HUES48 (cell line): ENCODE measurements at regions not wholly inside any gene's neighbourhood (a gene's known extent, or its start where the extent isn't known, plus 50 kb on each side); places are given as distances from the start of the nearest gene placed in this dataset.

ENCODE experiments used
- H3K27ac ChIP-seq: one replicate; pipeline ENCODE4 v1.7.0; 2013; ENCODE audit warnings: low read depth, low read length, inconsistent platforms
- H3K27me3 ChIP-seq: 2 replicates; pipeline ENCODE4 v1.6.1; 2013; ENCODE audit warnings: mild to moderate bottlenecking, low read length; ENCODE audit not compliant: control insufficient read depth, insufficient read depth
- H3K36me3 ChIP-seq: 2 replicates; pipeline ENCODE4 v1.6.1; 2013; ENCODE audit warnings: low read length; ENCODE audit not compliant: control insufficient read depth, insufficient read depth
- H3K4me1 ChIP-seq: 2 replicates; pipeline ENCODE4 v1.6.1; 2013; ENCODE audit warnings: mild to moderate bottlenecking, low read length; ENCODE audit not compliant: control insufficient read depth, insufficient read depth
- H3K4me3 ChIP-seq: 2 replicates; pipeline ENCODE4 v1.5.1; 2013; ENCODE audit warnings: mild to moderate bottlenecking, low read depth, low read length
- H3K9ac ChIP-seq: 2 replicates; pipeline ENCODE4 v1.6.1; 2013; ENCODE audit warnings: mild to moderate bottlenecking, low read depth, low read length, moderate library complexity
- H3K9me3 ChIP-seq: 2 replicates; pipeline ENCODE4 v1.6.1; 2013; ENCODE audit warnings: low read length; ENCODE audit not compliant: control insufficient read depth, insufficient read depth

DNA sequence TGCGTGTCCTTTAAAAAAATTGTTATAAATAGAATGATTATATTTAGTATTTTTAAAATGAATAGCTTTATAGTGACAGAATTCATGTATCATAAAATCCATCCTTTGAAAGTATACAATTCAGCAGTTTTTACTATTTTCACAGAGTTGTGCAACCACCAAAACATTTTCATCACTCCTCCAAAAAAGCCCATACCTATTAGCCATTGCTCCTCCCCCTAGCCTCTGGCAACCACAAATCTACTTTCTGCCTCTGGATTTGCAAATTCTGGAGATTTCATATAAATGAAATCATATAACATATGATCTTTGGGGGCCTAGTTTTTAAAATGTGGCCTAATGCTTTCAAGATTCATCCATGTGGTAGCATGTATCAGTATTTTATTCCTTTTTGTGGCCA, 117.9 kb upstream of the MED13L start:
- H3K27ac ChIP-seq = no peak overlapping the region
- H3K9me3 ChIP-seq = 0 out of 2 replicates have a peak, but pooled peaks cover 3% of the 10 kb centered on the region
- no peaks in the 10 kb centered on the region for H3K27me3 ChIP-seq
- H3K4me1 ChIP-seq = no peaks in the 10 kb centered on the region
- H3K36me3 ChIP-seq = no peaks in the 10 kb centered on the region
- H3K4me3 ChIP-seq = no peak overlapping the region
- H3K9ac ChIP-seq = no peak overlapping the region

DNA sequence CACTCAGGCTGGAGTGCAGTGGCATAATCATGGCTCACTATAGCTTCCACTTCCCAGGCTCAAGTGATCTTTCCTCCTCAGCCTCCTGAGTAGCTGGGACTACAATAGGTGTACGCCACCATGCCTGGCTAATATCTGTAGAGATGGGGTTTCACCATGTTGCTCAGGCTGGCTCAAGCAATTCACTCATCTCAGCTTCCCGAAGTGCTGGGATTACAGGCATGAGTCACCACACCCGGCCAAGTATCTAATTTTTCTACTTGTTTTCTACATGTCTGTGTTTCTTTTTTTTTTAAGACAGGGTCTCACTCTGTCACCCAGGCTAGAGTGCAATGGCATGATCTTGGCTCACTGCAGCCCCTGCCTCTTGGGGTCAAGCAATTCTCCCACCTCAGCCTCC, 119.7 kb upstream of the MED13L start:
- no peaks in the 10 kb centered on the region for H3K4me1 ChIP-seq
- H3K9me3 ChIP-seq = 0 out of 2 replicates have a peak, but pooled peaks cover 3% of the 10 kb centered on the region
- no peak overlapping the region for H3K27ac ChIP-seq
- H3K27me3 ChIP-seq = no peaks in the 10 kb centered on the region
- no peak overlapping the region for H3K4me3 ChIP-seq
- no peaks in the 10 kb centered on the region for H3K36me3 ChIP-seq
- H3K9ac ChIP-seq = no peak overlapping the region

DNA sequence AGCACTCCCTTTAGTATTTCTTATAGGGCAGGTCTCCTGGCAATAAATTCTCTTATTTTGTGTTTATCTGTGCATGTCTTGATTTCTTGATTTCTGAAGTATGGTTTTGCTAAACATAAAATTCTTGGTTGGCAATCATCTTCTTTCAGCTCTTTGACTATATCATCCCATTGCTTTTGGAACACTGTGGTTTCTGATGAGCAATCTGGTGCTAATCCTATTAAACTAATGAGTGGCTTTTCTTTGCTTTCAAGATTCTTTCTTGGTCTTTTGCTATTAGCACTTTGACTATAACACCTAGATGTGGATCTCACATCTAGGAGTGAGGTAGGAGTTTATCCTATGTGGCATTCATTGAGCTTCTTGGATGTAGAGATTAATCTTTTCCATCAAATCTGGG, 120.7 kb upstream of the MED13L start:
- H3K27ac ChIP-seq = no peak overlapping the region
- H3K9me3 ChIP-seq = 0 out of 2 replicates have a peak, but pooled peaks cover 3% of the 10 kb centered on the region
- H3K4me3 ChIP-seq = no peak overlapping the region
- no peaks in the 10 kb centered on the region for H3K36me3 ChIP-seq
- no peaks in the 10 kb centered on the region for H3K4me1 ChIP-seq
- no peak overlapping the region for H3K9ac ChIP-seq
- H3K27me3 ChIP-seq = no peaks in the 10 kb centered on the region

DNA sequence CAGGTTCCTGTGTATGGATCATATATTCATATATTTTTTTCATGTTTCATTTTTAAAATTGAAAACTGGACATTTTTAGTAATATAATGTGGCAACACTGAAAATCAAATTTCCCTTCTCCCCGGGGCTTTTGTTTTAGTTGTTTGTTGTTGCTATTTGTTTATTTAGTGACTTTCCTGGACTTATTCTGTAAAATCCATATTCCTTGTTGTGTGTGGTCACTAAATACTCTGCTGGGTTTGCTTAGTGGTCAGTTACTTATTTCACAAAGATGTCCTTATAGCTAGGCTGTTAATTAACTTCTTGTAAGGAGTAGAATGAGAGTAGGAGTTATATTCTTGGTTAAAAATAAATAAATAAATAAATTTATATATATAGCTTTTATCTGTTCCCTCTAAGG, 121.6 kb upstream of the MED13L start:
- Histone ChIP-seq H3K27ac (no peak overlapping the region), H3K4me1 (no peaks in the 10 kb centered on the region), H3K9ac (no peak overlapping the region), H3K4me3 (no peak overlapping the region), H3K36me3 (no peaks in the 10 kb centered on the region), H3K27me3 (no peaks in the 10 kb centered on the region), H3K9me3 (0 out of 2 replicates have a peak, but pooled peaks cover 3% of the 10 kb centered on the region)

DNA sequence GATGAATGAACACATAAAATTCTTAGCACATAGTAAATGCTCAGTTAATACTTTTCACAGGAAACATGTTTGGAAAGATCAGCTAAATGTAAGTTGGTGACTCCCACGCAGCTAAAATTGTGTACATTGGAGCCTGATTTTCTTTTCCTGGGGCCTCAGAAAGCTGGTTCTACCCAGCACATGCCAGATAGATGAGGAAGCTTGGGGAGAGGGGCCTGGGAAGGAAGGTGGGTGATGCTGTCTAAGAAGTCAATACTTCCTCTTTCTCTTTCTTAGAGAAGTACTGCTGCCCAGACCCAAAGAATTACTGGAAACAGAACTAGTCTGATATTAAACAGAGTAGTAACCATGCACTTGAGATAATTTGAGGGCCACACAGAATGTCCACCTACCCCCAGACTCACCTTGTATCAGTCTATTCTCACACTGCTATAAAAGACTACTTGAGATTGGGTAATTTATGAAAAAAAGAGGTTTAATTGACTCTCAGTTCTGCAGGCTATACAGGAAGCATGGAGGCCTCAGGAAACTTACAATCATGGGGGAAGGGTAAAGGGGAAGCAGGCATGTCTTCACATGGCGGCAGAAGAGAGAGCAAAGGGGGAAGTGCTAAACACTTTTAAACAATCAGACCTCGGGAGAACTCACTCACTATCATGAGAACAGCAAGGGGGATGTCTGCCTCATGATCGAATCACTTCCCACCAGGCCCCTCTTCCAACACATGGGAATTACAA, 123.3 kb upstream of the MED13L start:
- Histone ChIP-seq H3K27me3 (no peaks in the 10 kb centered on the region), H3K9ac (no peak overlapping the region), H3K27ac (no peak overlapping the region), H3K36me3 (no peaks in the 10 kb centered on the region), H3K9me3 (0 out of 2 replicates have a peak, but pooled peaks cover 3% of the 10 kb centered on the region), H3K4me1 (no peaks in the 10 kb centered on the region), H3K4me3 (no peak overlapping the region)

DNA sequence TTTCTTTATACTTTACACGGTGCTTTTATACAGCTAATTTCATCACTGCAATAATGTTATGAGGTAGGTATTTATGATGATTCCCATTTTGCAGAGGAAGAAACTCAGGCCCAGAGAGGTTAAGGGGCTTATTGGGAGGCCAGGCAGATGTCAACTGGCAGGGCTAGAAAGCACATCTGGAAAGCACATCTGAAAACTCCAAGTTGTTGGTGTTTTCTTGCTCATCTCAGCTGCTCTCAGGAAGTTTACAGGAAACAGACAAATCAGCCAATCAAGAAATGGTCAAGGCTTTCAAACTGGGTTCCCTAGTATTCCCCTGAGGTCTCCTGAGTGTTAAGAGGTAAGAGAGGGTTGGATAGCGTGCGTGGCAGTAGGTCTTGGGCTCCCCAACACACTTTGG, 124.1 kb upstream of the MED13L start:
- Histone ChIP-seq H3K9ac (no peak overlapping the region), H3K9me3 (0 out of 2 replicates have a peak, but pooled peaks cover 3% of the 10 kb centered on the region), H3K4me1 (no peaks in the 10 kb centered on the region), H3K4me3 (no peak overlapping the region), H3K27me3 (no peaks in the 10 kb centered on the region), H3K27ac (no peak overlapping the region), H3K36me3 (no peaks in the 10 kb centered on the region)

DNA sequence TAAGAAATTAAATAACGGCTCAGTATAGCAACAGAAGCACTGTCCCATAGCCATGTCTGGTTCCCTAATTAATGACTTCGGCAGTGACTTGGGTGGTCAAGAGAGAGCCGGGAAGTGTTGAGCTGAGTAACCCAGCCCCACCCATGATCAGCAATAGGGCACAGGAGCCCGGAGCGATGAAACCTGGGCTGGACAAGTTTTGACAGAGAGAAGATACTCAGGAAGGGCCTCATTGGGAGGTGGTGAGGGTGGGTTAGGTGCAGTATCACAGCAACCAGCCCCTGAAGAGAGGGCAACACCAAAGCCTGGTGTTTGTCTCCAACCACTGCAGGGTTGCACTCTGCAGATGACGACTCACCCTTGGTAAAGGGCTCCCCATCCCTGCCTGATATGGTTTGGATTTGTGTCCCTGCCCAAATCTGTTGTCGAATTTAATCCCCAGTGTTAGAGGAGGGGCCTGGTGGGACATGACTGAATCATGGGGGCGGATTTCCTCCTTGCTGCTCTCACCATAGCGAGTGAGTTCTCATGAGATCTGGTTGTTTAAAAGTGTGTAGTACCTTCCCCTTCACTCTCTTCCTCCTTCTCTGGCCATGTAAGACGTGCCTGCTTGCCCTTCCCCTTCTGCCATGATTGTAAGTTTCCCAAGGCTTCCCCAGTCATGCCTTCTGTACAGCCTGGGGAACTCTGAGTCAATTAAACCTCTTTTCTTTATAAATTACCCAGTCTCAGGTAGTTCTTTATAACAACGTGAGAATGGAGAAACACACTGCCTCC, 124.9 kb upstream of the MED13L start:
- Histone ChIP-seq H3K27me3 (no peaks in the 10 kb centered on the region), H3K36me3 (no peaks in the 10 kb centered on the region), H3K9ac (no peak overlapping the region), H3K4me1 (no peaks in the 10 kb centered on the region), H3K9me3 (0 out of 2 replicates have a peak, but pooled peaks cover 3% of the 10 kb centered on the region), H3K27ac (no peak overlapping the region), H3K4me3 (no peak overlapping the region)

DNA sequence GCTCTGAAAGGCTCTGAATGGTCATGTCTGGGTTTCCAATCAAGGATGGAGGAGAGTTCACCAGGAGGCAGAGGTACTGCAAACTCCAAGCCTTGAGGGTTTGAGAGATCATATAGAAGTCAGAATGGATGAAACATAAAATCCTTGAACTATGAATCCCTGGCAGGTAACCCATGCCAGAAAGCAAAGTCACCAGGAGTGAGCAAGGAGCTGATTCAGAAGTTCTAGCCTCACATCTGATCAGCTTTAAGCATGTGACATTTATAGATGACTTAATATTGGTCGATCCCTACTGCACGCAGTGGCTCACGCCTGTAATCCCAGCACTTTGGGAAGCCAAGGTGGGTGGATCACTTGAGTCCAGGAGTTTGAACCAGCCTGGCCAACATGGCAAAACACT, 126.1 kb upstream of the MED13L start:
- H3K27ac ChIP-seq = no peak overlapping the region
- no peaks in the 10 kb centered on the region; the same call in 1 of the 2 replicates for H3K4me1 ChIP-seq
- H3K36me3 ChIP-seq = no peaks in the 10 kb centered on the region
- H3K27me3 ChIP-seq = no peaks in the 10 kb centered on the region
- H3K9ac ChIP-seq = no peak overlapping the region
- H3K9me3 ChIP-seq = 0 out of 2 replicates have a peak, but pooled peaks cover 3% of the 10 kb centered on the region
- no peak overlapping the region for H3K4me3 ChIP-seq

DNA sequence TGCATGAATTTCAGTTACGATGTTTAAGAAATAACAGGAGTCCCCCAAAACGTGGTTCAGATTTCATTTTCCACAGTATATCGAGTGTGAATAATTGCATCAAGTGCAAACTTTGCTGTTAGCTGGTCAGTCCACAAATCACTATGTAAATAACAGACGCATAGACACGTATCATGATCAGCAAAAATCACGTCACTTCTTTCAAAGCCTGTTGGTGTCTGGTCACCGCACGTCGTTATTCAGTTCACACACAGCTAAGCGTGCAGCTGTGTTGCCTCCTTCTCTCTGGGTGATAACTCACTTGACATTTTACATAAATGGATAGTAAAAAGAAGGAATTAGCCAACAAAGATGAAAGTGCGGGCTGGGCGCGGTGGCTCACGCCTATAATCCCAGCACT, 126.8 kb upstream of the MED13L start:
- no peaks in the 10 kb centered on the region for H3K36me3 ChIP-seq
- H3K9me3 ChIP-seq = no peaks in the 10 kb centered on the region
- H3K27me3 ChIP-seq = no peaks in the 10 kb centered on the region
- H3K27ac ChIP-seq = no peak overlapping the region
- H3K4me3 ChIP-seq = no peak overlapping the region
- no peak overlapping the region for H3K9ac ChIP-seq
- H3K4me1 ChIP-seq = no peaks in the 10 kb centered on the region; the same call in 1 of the 2 replicates

DNA sequence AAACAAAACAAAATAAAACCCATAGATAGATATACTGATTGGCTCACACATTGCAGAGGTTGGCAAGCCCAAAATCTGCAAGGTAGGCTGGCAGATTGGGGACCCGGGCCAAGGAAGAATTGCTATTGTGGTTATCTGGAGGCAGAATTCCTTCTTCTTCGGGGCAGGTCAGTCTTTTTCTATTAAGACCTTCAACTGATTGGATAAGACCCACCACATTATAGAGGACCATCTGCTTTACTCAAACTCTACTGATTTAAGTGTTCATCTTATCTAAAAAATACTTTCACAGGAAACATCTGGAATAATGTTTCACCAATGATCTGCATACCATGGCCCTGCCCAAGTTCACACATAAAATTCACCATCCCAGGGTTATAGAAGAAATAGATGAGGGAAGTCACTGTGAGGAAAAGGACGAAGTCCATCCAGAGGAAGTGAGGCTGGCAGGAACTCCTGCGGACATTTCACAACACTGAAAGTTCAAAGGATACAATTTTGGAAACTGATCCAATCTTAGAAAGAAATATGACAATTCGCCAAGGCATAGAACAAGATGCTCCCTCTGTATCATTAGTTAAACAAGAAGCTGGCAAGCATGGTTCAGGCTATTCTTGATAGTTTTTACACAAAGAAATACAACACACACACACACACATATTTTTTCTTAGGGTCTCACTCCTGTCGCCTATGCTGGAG, 127.6 kb upstream of the MED13L start:
- Histone ChIP-seq H3K9me3 (no peaks in the 10 kb centered on the region), H3K27me3 (no peaks in the 10 kb centered on the region), H3K4me3 (no peak overlapping the region), H3K27ac (no peak overlapping the region), H3K36me3 (no peaks in the 10 kb centered on the region), H3K4me1 (no peaks in the 10 kb centered on the region; the same call in 1 of the 2 replicates), H3K9ac (no peak overlapping the region)
